H9 (cell line): ENCODE measurements at regions not wholly inside any gene's neighbourhood (a gene's known extent, or its start where the extent isn't known, plus 50 kb on each side); places are given as distances from the start of the nearest gene placed in this dataset.

Experiments used
- DNase-seq: peaks from one replicate; pipeline ENCODE4 v3.0.0-alpha.2; 2017
- H2AFZ ChIP-seq: one replicate; pipeline ENCODE4 v1.6.1; 2013; ENCODE audit warnings: mild to moderate bottlenecking, low read length, control low read depth, moderate library complexity
- H2AK5ac ChIP-seq: 2 replicates; pipeline ENCODE4 v1.6.1; 2013; ENCODE audit warnings: low read length, control low read depth, mixed read lengths; ENCODE audit not compliant: insufficient read length
- H2BK120ac ChIP-seq: one replicate; pipeline ENCODE4 v1.6.1; 2013; ENCODE audit warnings: low read depth, mild to moderate bottlenecking, low read length, control low read depth, inconsistent platforms; ENCODE audit not compliant: poor library complexity, severe bottlenecking
- H2BK12ac ChIP-seq: 2 replicates; pipeline ENCODE4 v1.6.1; 2013; ENCODE audit warnings: low read length, control low read depth, mixed read lengths, low read depth; ENCODE audit not compliant: insufficient read length
- H2BK15ac ChIP-seq: 2 replicates; pipeline ENCODE4 v1.6.1; 2013; ENCODE audit warnings: low read depth, low read length, control low read depth
- H2BK20ac ChIP-seq: one replicate; pipeline ENCODE4 v1.6.1; 2013; ENCODE audit warnings: low read depth, mild to moderate bottlenecking, low read length, control low read depth, inconsistent platforms; ENCODE audit not compliant: poor library complexity, severe bottlenecking
- H2BK5ac ChIP-seq: 2 replicates; pipeline ENCODE4 v1.6.1; 2013; ENCODE audit warnings: low read length, control low read depth, mixed read lengths; ENCODE audit not compliant: insufficient read length
- H3K14ac ChIP-seq: 2 replicates; pipeline ENCODE4 v1.6.1; 2013; ENCODE audit warnings: low read length, control low read depth; ENCODE audit not compliant: insufficient read depth
- H3K18ac ChIP-seq: 2 replicates; pipeline ENCODE4 v1.6.1; 2013; ENCODE audit warnings: low read depth, mild to moderate bottlenecking, mixed read lengths, low read length, control low read depth; ENCODE audit not compliant: insufficient read length
- H3K23ac ChIP-seq: 2 replicates; pipeline ENCODE4 v1.6.1; 2013; ENCODE audit warnings: low read length, control low read depth, mixed read lengths, low read depth; ENCODE audit not compliant: insufficient read length
- H3K23me2 ChIP-seq: 2 replicates; pipeline ENCODE4 v1.6.1; 2013; ENCODE audit warnings: low read depth, mild to moderate bottlenecking, mixed read lengths, low read length, control low read depth; ENCODE audit not compliant: insufficient read length, poor library complexity, severe bottlenecking
- H3K27ac ChIP-seq: 2 replicates; pipeline ENCODE4 v1.5.1; 2013; ENCODE audit warnings: low read length, control low read depth, mixed read lengths, low read depth; ENCODE audit not compliant: insufficient read length
- H3K27me3 ChIP-seq: 2 replicates; pipeline ENCODE4 v1.6.1; 2013; ENCODE audit warnings: low read length, control low read depth, inconsistent platforms; ENCODE audit not compliant: insufficient read depth
- H3K4ac ChIP-seq: 2 replicates; pipeline ENCODE4 v1.6.1; 2013; ENCODE audit warnings: low read depth, mild to moderate bottlenecking, control low read depth, inconsistent platforms, low read length, moderate library complexity
- H3K4me1 ChIP-seq: 2 replicates; pipeline ENCODE4 v1.6.1; 2013; ENCODE audit warnings: low read length, control low read depth, inconsistent platforms; ENCODE audit not compliant: insufficient read depth
- H3K4me2 ChIP-seq: 2 replicates; pipeline ENCODE4 v1.6.1; 2013; ENCODE audit warnings: low read length, control low read depth, mixed read lengths; ENCODE audit not compliant: insufficient read length, insufficient read depth
- H3K56ac ChIP-seq: 2 replicates; pipeline ENCODE4 v1.6.1; 2013; ENCODE audit warnings: low read depth, mild to moderate bottlenecking, mixed read lengths, low read length, control low read depth; ENCODE audit not compliant: insufficient read length
- H3K79me1 ChIP-seq: 2 replicates; pipeline ENCODE4 v1.6.1; 2013; ENCODE audit warnings: low read depth, mild to moderate bottlenecking, moderate library complexity, low read length, control low read depth, inconsistent platforms; ENCODE audit not compliant: insufficient read depth, poor library complexity, severe bottlenecking
- H3K79me2 ChIP-seq: 2 replicates; pipeline ENCODE4 v1.6.1; 2013; ENCODE audit warnings: low read length, control low read depth, inconsistent platforms; ENCODE audit not compliant: insufficient read depth
- H3K9ac ChIP-seq: 2 replicates; pipeline ENCODE4 v1.6.1; 2013; ENCODE audit warnings: low read length, control low read depth, mixed read lengths; ENCODE audit not compliant: insufficient read length; ENCODE audit errors: extremely low read depth
- H3K9me3 ChIP-seq: one replicate; pipeline ENCODE4 v1.6.1; 2013; ENCODE audit warnings: low read depth, low read length, inconsistent platforms; ENCODE audit not compliant: control insufficient read depth
- H3T11ph ChIP-seq: one replicate; pipeline ENCODE4 v1.6.1; 2013; ENCODE audit warnings: mild to moderate bottlenecking, low read length, control low read depth, inconsistent platforms
- H4K20me1 ChIP-seq: one replicate; pipeline ENCODE4 v1.6.1; 2013; ENCODE audit not compliant: control insufficient read depth, insufficient read length, insufficient read depth
- H4K5ac ChIP-seq: 2 replicates; pipeline ENCODE4 v1.6.1; 2013; ENCODE audit warnings: low read depth, mild to moderate bottlenecking, mixed read lengths, low read length, control low read depth; ENCODE audit not compliant: insufficient read length
- H4K8ac ChIP-seq: replicated peaks from 2 replicates; pipeline ENCODE4 v1.6.1; 2013; ENCODE audit warnings: low read length, control low read depth, mixed read lengths, low read depth; ENCODE audit not compliant: insufficient read length
- H4K91ac ChIP-seq: 2 replicates; pipeline ENCODE4 v1.6.1; 2013; ENCODE audit warnings: low read depth, mild to moderate bottlenecking, moderate library complexity, mixed read lengths, low read length, control low read depth; ENCODE audit not compliant: insufficient read length
- H3K27ac Mint-ChIP-seq, 3 experiments: 2 replicates in 2 of 3; 3 replicates in 1 of 3; pipeline ENCODE4 v1.8.0; 2020 to 2021; ENCODE audit warnings: mixed read lengths in 3 of 3, mild to moderate bottlenecking in 1 of 3, moderate library complexity in 1 of 3
- H3K27me3 Mint-ChIP-seq: 2 replicates; pipeline ENCODE4 v1.8.0; 2021; ENCODE audit warnings: low read depth, mild to moderate bottlenecking, moderate library complexity, mixed read lengths
- H3K36me3 Mint-ChIP-seq, 3 experiments: 2 replicates in 2 of 3; 3 replicates in 1 of 3; pipeline ENCODE4 v1.8.0; 2020 to 2021; ENCODE audit warnings: low read depth in 3 of 3, mixed read lengths in 3 of 3; ENCODE audit not compliant: insufficient read depth in 1 of 3
- H3K4me1 Mint-ChIP-seq, 2 experiments: 2 replicates each; pipeline ENCODE4 v1.8.0; 2020; ENCODE audit warnings: mixed read lengths in 2 of 2
- H3K4me3 Mint-ChIP-seq, 2 experiments: 2 replicates in 1 of 2; 3 replicates in 1 of 2; pipeline ENCODE4 v1.8.0; 2020 to 2021; ENCODE audit warnings: mild to moderate bottlenecking in 2 of 2, mixed read lengths in 2 of 2, moderate library complexity in 1 of 2
- H3K9me3 Mint-ChIP-seq, 2 experiments: 2 replicates in 1 of 2; 3 replicates in 1 of 2; pipeline ENCODE4 v1.8.0; 2020; ENCODE audit warnings: mild to moderate bottlenecking in 2 of 2, mixed read lengths in 2 of 2, moderate library complexity in 1 of 2
- WGBS: extraction: QIAGEN DNeasy Blood & Tissue Kit; methylation state at CpG from one replicate; pipeline ENCODE4 v1.1.7; 2013; ENCODE audit warnings: missing lambda C conversion rate, low lambda C conversion rate, mixed read lengths; ENCODE audit not compliant: insufficient read length; ENCODE audit errors: extremely low coverage; 5-methylcytosine and 5-hydroxymethylcytosine counted together
- TF ChIP-seq, protein P1 (sequence below): fragments of 200-600 bp; sonication (generic); conservative IDR thresholded peaks from 3 replicates; pipeline ENCODE4 v1.8.0; 2021; ENCODE audit warnings: antibody characterized with exemption, mild to moderate bottlenecking

DNA sequence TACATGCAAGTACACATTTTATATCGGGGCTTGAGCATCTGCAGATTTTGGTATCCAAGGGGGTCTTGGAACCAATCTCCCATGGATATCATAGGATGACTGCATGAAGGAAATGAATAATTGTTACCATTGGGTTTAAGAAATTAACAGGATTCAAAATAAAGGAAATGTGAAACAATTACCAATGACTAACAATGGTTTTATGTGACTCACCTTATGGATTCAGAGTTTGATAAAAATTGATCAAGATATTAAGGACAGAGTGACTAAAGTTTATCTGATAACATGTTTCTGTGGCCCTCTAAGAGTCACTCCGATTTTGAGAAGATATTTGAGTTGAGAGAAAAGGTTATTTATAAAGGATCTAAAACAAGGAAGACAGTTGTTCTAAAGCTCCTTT lies 93.0 kb upstream of the ODAD2 start:
- H2BK20ac ChIP-seq = no peak overlapping the region
- H4K20me1 ChIP-seq = no peaks in the 10 kb centered on the region
- H2BK5ac ChIP-seq = no peak overlapping the region
- H3K14ac ChIP-seq = no peak overlapping the region
- H2AK5ac ChIP-seq = no peak overlapping the region
- H3K9me3 ChIP-seq = no peaks in the 10 kb centered on the region
- H4K91ac ChIP-seq = no peak overlapping the region
- H3K79me2 ChIP-seq = no peaks in the 10 kb centered on the region
- no peak overlapping the region for H2BK12ac ChIP-seq
- no peak for DNase-seq
- no peak overlapping the region for H4K5ac ChIP-seq
- no peak overlapping the region for H2AFZ ChIP-seq
- no peak overlapping the region for H2BK15ac ChIP-seq
- H3K4me3 Mint-ChIP-seq = no peak overlapping the region
- H3K4me1 ChIP-seq = no peaks in the 10 kb centered on the region
- H3K23me2 ChIP-seq = no peaks in the 10 kb centered on the region
- no peaks in the 10 kb centered on the region for H3K9me3 Mint-ChIP-seq
- no peak overlapping the region for H3K27ac Mint-ChIP-seq
- TF ChIP-seq, protein P1, sequence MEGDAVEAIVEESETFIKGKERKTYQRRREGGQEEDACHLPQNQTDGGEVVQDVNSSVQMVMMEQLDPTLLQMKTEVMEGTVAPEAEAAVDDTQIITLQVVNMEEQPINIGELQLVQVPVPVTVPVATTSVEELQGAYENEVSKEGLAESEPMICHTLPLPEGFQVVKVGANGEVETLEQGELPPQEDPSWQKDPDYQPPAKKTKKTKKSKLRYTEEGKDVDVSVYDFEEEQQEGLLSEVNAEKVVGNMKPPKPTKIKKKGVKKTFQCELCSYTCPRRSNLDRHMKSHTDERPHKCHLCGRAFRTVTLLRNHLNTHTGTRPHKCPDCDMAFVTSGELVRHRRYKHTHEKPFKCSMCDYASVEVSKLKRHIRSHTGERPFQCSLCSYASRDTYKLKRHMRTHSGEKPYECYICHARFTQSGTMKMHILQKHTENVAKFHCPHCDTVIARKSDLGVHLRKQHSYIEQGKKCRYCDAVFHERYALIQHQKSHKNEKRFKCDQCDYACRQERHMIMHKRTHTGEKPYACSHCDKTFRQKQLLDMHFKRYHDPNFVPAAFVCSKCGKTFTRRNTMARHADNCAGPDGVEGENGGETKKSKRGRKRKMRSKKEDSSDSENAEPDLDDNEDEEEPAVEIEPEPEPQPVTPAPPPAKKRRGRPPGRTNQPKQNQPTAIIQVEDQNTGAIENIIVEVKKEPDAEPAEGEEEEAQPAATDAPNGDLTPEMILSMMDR = no peak
- no peak overlapping the region for H3T11ph ChIP-seq
- WGBS = no CpG with 5 or more reads among the region's 2 CpGs
- H3K79me1 ChIP-seq = no peaks in the 10 kb centered on the region
- H3K36me3 Mint-ChIP-seq = peaks cover 0 to 2% (median 2%) of the 10 kb centered on the region in 3 experiments; a peak in 2 of 7 replicates
- 0 out of 4 replicates have a peak, but pooled peaks cover 0 to 2% of the 10 kb centered on the region in 2 experiments for H3K4me1 Mint-ChIP-seq
- H4K8ac ChIP-seq = no peak overlapping the region
- no peak overlapping the region for H3K9ac ChIP-seq
- no peak overlapping the region for H2BK120ac ChIP-seq
- no peaks in the 10 kb centered on the region for H3K27me3 ChIP-seq
- H3K27ac ChIP-seq = no peak overlapping the region
- no peak overlapping the region for H3K56ac ChIP-seq
- no peak overlapping the region for H3K4me2 ChIP-seq
- no peak overlapping the region for H3K23ac ChIP-seq
- no peaks in the 10 kb centered on the region for H3K27me3 Mint-ChIP-seq
- H3K18ac ChIP-seq = no peak overlapping the region
- no peak overlapping the region for H3K4ac ChIP-seq
